ENCODE measurements at regions not wholly inside any gene's neighbourhood (a gene's known extent, or its start where the extent isn't known, plus 50 kb on each side); places are given as distances from the start of the nearest gene placed in this dataset.

- TF ChIP-seq TAF1 (IDR thresholded peaks at IDR 0.05; ENCODE audit: low read depth, low read length) (no peak), RFX5 (IDR thresholded peaks at IDR 0.05; ENCODE audit: borderline replicate concordance, low read depth, low read length) (no peak), RNF2 (IDR thresholded peaks at IDR 0.05; ENCODE audit: borderline replicate concordance, low read depth, low read length, missing control alignments, poor library complexity, severe bottlenecking) (no peak), HDAC6 (IDR thresholded peaks at IDR 0.05; ENCODE audit: low read depth, low read length) (no peak)
- Histone ChIP-seq H3K18ac (ENCODE audit: extremely low read depth, low read length) (no peak overlapping the region), H3K27ac (ENCODE audit: low read depth, low read length) (no peak overlapping the region), H3K4me2 (ENCODE audit: insufficient read depth in 1 of 2, low read depth in 2 of 2, low read length in 2 of 2) (no peak overlapping the region; a peak in 1 of 4 replicates), H4K91ac (replicated peaks; ENCODE audit: insufficient read length, low read length) (no peak overlapping the region), H3K27me3 (replicated peaks in 1 of 4; ENCODE audit: control insufficient read depth in 3 of 4, extremely low read depth in 1 of 4, insufficient read depth in 3 of 4, low read length in 3 of 4) (peaks cover 0 to 5% (median 0%) of the 10 kb centered on the region in 4 experiments; a peak in 2 of 7 replicates), H2BK20ac (ENCODE audit: low read length) (no peak overlapping the region), H3K79me1 (ENCODE audit: low read depth, low read length) (no peaks in the 10 kb centered on the region), H3K14ac (ENCODE audit: insufficient read length) (no peak overlapping the region), H2BK15ac (ENCODE audit: low read length) (no peak overlapping the region), H3K79me2 (ENCODE audit: control insufficient read depth in 1 of 2, insufficient read depth in 2 of 2, low read length in 2 of 2) (no peaks in the 10 kb centered on the region), H3K56ac (replicated peaks; ENCODE audit: insufficient read length, low read depth, low read length) (no peak overlapping the region), H2BK12ac (ENCODE audit: low read depth, low read length) (no peak overlapping the region), H3K9ac (replicated peaks in 1 of 4; ENCODE audit: extremely low read depth in 1 of 4, low read depth in 3 of 4, low read length in 3 of 4) (no peak overlapping the region; a peak in 1 of 7 replicates), H3K4me3 (ENCODE audit: extremely low read depth in 1 of 4, insufficient read depth in 2 of 4, low read depth in 3 of 4, low read length in 4 of 4) (no peak overlapping the region), H3K36me3 (ENCODE audit: control insufficient read depth in 2 of 4, insufficient read depth in 4 of 4, low read length in 3 of 4) (no peaks in the 10 kb centered on the region), H2AK5ac (ENCODE audit: low read depth, low read length) (no peak overlapping the region), H2AFZ (ENCODE audit: low read length) (no peak overlapping the region), H4K20me1 (replicated peaks in 1 of 2; ENCODE audit: control insufficient read depth in 1 of 2, insufficient read depth in 2 of 2, low read length in 2 of 2) (no peaks in the 10 kb centered on the region), H3K9me3 (ENCODE audit: insufficient read depth in 2 of 2, low read depth in 1 of 2, low read length in 1 of 2) (no peaks in the 10 kb centered on the region), H3K4me1 (replicated peaks in 1 of 4; ENCODE audit: control insufficient read depth in 3 of 4, insufficient read depth in 4 of 4, low read length in 3 of 4) (peaks cover 0 to 14% (median 11%) of the 10 kb centered on the region in 4 experiments; a peak in 3 of 7 replicates), H3K4ac (replicated peaks; ENCODE audit: insufficient read length, low read depth, low read length) (no peak overlapping the region), H3K23ac (ENCODE audit: insufficient read length) (no peak overlapping the region), H4K8ac (ENCODE audit: extremely low read depth, insufficient read depth, low read length) (no peak overlapping the region), H2BK5ac (ENCODE audit: low read depth, low read length) (no peak overlapping the region), H3K23me2 (ENCODE audit: low read depth, low read length) (no peaks in the 10 kb centered on the region), H4K5ac (ENCODE audit: insufficient read length, low read depth, low read length) (no peak overlapping the region), H2BK120ac (replicated peaks; ENCODE audit: low read depth, low read length) (no peak overlapping the region)
- WGBS, 2 experiments (ENCODE audit: extremely low coverage in 1 of 2, insufficient coverage in 1 of 2, insufficient read length in 1 of 2, insufficient replicate concordance in 2 of 2, low coverage in 1 of 2, low lambda C conversion rate in 2 of 2, missing lambda C conversion rate in 1 of 2): 51% methylated on average over 7 of the region's 7 CpGs; no CpG with 5 or more reads in 1 of the 2 experiments
- no peak for DNase-seq (ENCODE audit: low read depth in 1 of 2, low spot score in 2 of 2)
- ChIA-PET POLR2A (ENCODE audit: partially characterized antibody) (interaction anchor here (1.8 kb wide), 1 partner anchor 14 kb away, joined by 7 read pairs; no protein-coding TSS in a partner anchor), CTCF (ENCODE audit: partially characterized antibody) (interaction anchor here (1.3 to 2.0 kb wide), 2 partner anchors 10 to 45 kb away, joined by 3 to 9 read pairs; no protein-coding TSS in a partner anchor)
- no peak for FAIRE-seq
Observed at GRCh38 chr3:193827040-193827669, 234.1 kb downstream of the OPA1 start.

All from H1 (cell line).